AG09309 (cell line): ENCODE measurements at regions not wholly inside any gene's neighbourhood (a gene's known extent, or its start where the extent isn't known, plus 50 kb on each side); places are given as distances from the start of the nearest gene placed in this dataset.

ENCODE experiments used
- DNase-seq: peaks from one replicate; pipeline ENCODE4 v3.0.0-alpha.2; 2010; ENCODE audit warnings: low read depth
- H3K4me3 ChIP-seq: 2 replicates; pipeline ENCODE4 v1.5.1; 2011; ENCODE audit warnings: mild to moderate bottlenecking, low read depth, low read length, moderate library complexity; ENCODE audit not compliant: control insufficient read depth
- TF ChIP-seq, protein P1 (sequence below): IDR thresholded peaks from 2 replicates; pipeline ENCODE4 v1.5.1; 2011; ENCODE audit warnings: mild to moderate bottlenecking, low read depth, low read length, inconsistent platforms; ENCODE audit not compliant: insufficient read depth, control insufficient read depth; ENCODE audit errors: missing control alignments

DNA sequence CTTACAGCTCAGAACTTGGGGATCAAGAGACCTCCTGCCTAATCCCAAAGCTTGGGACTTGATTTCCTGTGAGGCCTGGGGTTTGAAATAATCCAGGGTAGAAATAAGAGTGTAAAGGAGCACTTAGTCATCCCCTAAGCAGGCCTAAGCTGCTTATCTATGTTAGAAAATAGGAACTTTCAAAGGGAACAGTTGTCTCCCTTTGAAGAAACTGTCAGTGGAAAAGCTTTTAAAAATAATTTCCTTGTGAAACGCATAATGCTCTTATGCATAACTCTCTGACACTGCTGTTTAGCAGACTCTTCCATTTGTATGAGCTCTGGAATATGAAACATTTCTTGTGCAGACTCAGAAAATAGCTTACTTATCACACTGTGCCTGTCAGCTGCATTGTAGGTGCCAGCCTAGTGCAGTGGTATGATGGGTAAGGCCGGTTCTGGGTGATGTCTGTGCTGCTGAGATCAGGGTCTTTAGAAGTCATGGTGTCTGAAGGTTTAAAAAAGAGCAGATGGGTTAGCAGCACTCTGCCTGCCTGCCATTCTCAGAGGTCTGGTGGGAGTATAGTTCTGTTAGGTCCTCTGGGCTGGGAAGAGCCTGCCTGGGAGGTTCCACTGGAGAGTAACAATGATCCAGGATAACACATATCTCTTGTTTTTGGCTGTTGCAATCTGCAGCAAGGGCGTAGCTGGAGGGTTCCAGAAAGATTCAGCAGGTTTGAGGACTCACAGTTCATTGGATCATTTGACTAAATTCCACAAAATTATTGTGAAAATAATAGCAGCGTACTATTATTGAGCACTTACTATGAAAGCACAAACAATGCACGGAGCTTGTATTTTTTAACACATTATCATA, 283.2 kb upstream of the MEX3C start:
- TF ChIP-seq, protein P1, sequence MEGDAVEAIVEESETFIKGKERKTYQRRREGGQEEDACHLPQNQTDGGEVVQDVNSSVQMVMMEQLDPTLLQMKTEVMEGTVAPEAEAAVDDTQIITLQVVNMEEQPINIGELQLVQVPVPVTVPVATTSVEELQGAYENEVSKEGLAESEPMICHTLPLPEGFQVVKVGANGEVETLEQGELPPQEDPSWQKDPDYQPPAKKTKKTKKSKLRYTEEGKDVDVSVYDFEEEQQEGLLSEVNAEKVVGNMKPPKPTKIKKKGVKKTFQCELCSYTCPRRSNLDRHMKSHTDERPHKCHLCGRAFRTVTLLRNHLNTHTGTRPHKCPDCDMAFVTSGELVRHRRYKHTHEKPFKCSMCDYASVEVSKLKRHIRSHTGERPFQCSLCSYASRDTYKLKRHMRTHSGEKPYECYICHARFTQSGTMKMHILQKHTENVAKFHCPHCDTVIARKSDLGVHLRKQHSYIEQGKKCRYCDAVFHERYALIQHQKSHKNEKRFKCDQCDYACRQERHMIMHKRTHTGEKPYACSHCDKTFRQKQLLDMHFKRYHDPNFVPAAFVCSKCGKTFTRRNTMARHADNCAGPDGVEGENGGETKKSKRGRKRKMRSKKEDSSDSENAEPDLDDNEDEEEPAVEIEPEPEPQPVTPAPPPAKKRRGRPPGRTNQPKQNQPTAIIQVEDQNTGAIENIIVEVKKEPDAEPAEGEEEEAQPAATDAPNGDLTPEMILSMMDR, result no peak
- no peak for DNase-seq
- H3K4me3 ChIP-seq, result no peak overlapping the region

- TF ChIP-seq, protein P1, result no peak
- DNase-seq, result no peak
- H3K4me3 ChIP-seq, result no peak overlapping the region
Measured at GRCh38 chr18:51486735-51487366, 289.4 kb upstream of the MEX3C start.

- DNase-seq, result no peak
- TF ChIP-seq, protein P1, result no peak
- no peak overlapping the region for H3K4me3 ChIP-seq
Measured at GRCh38 chr18:51490417-51490816, 292.9 kb upstream of the MEX3C start.

- DNase-seq, result no peak
- H3K4me3 ChIP-seq, result no peak overlapping the region
- TF ChIP-seq, protein P1, result no peak
Measured at GRCh38 chr18:51490860-51491259, 293.4 kb upstream of the MEX3C start.

GRCh38 chr18:51491678-51492372, 294.3 kb upstream of the MEX3C start:
- TF ChIP-seq, protein P1, result no peak
- no peak overlapping the region for H3K4me3 ChIP-seq
- DNase-seq, result no peak

DNA sequence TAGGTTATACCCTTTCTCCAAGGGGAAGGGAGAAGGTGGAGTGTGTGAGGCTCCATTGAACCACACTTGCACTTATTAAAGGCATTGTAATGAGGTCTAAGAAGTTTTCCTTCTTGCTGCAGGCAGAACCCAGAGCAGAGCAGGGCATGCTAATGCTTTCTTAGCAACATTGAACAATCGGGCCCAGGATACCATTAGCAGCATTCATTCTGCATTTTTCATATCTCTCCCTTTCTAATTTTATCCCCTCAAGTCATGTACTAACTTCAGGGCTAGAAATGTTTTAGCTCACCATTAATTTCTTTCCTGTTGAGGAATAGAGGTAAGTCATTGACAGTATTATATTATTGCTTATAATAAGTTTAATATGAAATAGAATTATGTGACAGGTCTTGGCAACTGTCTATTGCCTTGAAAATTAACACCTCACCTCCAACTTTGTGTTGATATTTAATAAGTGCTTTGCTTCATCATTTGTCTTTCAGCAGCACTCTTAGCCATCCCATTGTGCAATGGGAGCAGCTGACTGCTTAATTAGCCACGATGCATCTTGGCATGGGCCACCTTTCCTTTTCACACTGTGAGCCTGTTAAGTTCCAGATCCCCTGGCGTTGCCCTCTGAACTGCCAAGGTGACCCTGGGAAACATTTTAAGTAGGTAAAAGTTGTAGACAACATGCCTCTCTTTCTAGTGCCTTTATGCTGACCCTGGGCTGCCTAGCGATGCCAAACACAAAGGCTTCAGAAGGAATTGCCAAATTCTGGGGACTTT, 300.8 kb upstream of the MEX3C start:
- TF ChIP-seq, protein P1, result no peak
- DNase-seq, result no peak
- no peak overlapping the region for H3K4me3 ChIP-seq
